ENCODE measurements at regions not wholly inside any gene's neighbourhood (a gene's known extent, or its start where the extent isn't known, plus 50 kb on each side); places are given as distances from the start of the nearest gene placed in this dataset.

DNA sequence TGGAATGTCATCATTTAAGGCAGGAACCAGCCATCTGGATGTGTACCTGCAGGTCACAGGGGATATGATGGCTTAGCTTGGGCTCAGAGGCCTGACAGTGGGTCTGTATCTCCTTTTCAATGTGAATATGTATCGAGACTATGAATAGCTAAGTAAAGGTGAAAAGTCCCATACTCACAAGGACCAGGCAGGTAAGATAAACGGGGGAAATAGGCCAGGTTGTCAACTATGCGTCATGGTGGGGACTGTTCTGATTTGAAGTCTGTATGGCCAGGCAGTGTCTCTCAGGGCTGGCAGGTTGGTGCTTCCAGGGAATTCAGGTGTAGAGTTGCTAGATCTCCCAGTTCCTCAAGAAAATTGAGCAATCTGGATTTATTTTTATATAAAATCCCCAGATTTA is 987.9 kb upstream of the WWC1 start:
- TF ChIP-seq, protein P1, sequence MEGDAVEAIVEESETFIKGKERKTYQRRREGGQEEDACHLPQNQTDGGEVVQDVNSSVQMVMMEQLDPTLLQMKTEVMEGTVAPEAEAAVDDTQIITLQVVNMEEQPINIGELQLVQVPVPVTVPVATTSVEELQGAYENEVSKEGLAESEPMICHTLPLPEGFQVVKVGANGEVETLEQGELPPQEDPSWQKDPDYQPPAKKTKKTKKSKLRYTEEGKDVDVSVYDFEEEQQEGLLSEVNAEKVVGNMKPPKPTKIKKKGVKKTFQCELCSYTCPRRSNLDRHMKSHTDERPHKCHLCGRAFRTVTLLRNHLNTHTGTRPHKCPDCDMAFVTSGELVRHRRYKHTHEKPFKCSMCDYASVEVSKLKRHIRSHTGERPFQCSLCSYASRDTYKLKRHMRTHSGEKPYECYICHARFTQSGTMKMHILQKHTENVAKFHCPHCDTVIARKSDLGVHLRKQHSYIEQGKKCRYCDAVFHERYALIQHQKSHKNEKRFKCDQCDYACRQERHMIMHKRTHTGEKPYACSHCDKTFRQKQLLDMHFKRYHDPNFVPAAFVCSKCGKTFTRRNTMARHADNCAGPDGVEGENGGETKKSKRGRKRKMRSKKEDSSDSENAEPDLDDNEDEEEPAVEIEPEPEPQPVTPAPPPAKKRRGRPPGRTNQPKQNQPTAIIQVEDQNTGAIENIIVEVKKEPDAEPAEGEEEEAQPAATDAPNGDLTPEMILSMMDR (IDR thresholded peaks at IDR 0.05; ENCODE audit: poor library complexity) = no peak
- no peak for TF ChIP-seq EZH2 (IDR thresholded peaks at IDR 0.05; ENCODE audit: borderline replicate concordance)

All from hepatocyte (in vitro differentiated cells).